ENCODE measurements at regions not wholly inside any gene's neighbourhood (a gene's known extent, or its start where the extent isn't known, plus 50 kb on each side); places are given as distances from the start of the nearest gene placed in this dataset.

GRCh38 chr9:82546136-82546535 is 516.8 kb downstream of the RASEF start:
- TF ChIP-seq, protein P1, sequence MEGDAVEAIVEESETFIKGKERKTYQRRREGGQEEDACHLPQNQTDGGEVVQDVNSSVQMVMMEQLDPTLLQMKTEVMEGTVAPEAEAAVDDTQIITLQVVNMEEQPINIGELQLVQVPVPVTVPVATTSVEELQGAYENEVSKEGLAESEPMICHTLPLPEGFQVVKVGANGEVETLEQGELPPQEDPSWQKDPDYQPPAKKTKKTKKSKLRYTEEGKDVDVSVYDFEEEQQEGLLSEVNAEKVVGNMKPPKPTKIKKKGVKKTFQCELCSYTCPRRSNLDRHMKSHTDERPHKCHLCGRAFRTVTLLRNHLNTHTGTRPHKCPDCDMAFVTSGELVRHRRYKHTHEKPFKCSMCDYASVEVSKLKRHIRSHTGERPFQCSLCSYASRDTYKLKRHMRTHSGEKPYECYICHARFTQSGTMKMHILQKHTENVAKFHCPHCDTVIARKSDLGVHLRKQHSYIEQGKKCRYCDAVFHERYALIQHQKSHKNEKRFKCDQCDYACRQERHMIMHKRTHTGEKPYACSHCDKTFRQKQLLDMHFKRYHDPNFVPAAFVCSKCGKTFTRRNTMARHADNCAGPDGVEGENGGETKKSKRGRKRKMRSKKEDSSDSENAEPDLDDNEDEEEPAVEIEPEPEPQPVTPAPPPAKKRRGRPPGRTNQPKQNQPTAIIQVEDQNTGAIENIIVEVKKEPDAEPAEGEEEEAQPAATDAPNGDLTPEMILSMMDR (IDR thresholded peaks at IDR 0.05) = no peak
- no peak for TF ChIP-seq POLR2A (IDR thresholded peaks at IDR 0.05)

All from lower leg skin (tissue), 3 donors.